ENCODE measurements at regions not wholly inside any gene's neighbourhood (a gene's known extent, or its start where the extent isn't known, plus 50 kb on each side); places are given as distances from the start of the nearest gene placed in this dataset.
"Not testable (repeated sequence)": the region's sequence is repeated elsewhere in the genome, so short reads cannot be mapped to it uniquely, and the experiment has no call there.

DNA sequence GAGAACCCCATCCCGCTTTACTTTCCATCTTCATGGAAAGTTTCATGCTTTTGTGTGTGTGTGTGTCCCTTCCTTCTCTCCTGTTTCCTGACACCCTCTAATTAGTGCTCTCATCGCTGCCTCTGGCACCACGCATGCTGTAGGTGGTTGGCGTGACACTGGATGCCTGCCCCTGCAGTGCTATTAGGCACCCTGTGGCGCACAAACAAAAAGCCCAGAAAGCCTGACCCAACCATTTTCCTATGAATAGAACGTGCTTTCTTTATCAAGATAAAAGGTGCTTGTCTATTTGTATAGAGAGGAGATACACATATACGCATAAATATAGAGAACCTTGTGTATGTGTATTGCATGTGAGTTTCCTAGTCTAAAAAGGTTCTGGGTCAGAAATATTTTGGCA is 120.8 kb upstream of the CDCA7L start:
- no peak for DNase-seq

DNA sequence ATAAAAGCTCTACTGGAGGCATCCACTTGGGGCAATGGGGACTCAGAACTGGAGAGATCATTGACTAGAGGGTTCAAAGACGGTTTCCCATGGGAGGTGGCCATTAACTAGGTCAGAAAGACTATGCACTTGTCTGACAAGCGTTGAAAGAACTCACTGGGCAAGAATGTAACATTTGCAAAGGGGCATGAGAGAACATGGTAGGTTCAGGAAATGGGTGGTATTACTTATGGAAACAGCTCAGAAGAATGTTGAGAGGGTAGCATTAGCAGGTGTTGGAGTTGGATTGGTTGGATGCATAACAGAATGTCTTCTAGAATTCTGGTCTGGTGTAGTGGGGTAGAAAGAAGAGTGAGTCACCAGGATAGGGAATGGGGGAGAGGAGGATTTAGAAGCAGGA is 119.1 kb upstream of the CDCA7L start:
- no peak for DNase-seq

DNA sequence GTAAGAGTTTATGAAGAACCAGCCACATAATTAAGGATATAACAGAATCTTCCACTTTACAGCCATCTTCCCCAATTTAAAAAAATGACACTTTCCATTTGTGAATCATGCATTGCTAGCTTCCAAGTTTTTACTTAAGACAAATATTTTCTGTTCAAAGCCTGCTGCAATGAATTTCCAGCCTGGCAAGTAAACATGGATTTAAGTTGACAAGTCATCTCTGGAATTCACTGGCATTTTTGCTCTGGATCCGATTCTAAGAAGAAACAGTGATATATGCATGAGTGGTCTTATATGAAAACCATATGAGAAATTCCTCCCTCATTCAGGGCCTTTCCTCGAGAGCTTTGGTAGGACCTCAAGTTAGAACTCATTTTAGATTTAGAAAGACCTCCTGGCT is 116.1 kb upstream of the CDCA7L start:
- no peak for DNase-seq

DNA sequence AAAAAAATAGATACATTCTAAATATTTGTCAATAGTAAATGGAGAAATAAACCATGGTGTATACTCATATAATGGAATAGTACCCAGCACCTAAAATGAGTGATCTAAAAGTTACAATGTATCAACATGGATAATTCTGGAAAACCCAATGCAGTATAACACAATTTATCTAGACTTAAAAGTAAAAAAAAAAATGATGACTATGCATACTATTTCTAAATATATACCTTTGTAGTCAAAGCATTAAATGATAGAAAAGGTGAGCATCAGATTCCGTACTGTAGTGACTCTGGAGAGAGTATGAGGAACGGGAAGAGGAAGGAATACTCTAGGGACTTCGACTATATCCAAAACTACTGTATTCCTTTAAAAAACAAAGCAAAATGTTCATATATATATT is 115.2 kb upstream of the CDCA7L start:
- no peak for DNase-seq

DNA sequence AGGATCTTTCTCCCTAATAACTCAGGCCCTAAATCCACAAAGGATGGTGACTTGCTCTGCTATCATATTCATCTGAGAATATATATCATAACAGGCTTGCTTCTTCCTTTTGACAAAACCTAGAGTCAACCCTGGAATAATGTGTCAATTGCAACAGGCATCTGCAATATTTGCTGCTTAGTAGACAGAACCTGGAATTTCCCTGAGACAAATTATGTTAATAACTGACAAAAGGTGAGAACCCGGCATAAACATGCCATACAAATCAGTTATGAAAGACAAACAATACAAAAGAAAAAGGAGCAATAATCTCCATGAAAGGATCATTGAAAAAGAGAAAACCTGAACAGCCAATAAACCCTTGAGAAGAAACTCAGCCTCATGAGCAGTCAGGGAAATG is 114.5 kb upstream of the CDCA7L start:
- DNase-seq = no peak

DNA sequence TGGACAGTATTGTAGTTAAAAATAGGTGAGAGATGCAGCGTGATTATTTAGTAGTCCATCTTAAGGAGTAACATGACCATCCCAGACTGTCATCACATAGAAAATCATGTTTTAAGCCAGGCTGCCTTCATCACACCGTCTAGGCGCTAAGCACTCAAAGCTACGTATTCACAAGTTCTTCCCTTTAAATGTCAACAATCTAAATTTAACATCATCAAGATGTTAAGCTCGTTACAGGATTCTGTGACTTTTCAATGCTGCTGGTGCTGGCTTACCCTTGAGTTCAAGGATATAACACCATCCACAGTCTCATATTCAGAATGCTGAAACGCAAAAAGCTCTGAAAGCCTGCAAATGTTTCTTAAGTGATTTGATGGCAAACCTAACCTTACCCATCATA is 109.5 kb upstream of the CDCA7L start:
- DNase-seq = no peak

DNA sequence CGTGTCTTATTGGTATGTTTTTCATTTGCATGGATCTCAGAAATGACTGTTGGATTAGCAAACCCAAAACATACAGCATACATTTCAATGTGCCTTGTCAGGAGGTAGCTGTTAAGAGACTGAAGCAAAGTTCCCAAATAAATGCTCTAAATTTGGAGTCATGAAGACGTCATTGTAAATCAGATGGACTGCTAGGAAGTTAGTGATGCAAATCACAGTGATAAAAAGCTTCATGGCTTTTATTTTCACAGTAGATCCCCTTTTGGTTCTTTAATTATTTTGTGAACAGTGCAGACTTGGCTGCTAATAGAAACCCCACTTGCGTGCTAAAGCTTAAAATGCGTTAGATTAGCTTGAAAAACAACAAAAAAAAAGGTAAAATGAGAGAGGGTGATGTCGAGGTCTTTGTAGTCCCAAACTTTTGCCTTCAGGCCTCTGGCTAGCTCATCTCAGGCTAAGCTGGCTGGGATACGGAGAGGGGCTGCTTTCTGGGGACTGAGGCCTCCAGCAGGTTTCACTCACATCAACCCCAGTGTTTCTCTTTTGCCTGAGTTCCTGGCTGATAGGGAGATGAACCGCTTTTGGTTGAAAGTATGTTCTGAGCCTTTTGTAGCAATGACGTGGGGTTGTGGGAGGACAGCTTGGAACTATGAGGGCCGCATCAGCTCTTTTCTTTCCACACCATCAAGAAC is 107.1 kb upstream of the CDCA7L start:
- DNase-seq = no peak

DNA sequence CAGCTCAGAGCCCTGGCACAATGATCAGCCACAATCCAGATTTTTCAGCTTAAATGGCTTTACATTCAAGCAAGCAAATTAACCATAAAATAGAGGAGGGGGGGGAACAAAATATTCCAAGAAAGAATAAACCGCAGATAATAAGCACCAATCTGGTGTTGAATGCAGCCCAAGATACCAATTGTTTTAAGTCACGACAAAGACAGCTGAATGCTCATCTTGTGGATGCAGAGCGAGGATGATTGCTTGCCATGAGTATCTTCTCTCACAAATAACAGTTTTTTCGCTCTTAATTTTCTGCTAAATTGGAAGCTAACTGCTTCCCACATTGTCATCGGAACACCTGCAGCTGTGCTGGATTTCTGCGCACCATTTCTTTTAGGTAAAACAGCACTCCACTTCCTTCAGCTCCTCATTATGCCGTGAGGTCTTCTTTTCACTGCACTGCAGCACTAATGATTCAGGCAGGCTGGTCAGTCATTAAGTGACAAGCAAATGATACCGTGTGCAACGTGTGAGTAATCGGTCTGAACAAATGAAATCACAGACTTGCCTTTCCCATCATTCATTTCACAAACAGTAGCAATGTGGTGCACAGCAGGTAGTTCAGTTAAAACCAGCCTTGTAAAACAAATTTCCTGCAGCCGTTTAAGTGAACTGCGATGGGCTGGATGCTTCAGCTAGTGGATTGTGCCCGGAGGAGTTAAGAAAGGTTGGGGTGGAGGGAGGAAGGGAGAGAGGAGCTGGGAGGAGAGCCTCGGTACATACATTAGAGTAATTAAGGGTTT is 106.4 kb upstream of the CDCA7L start:
- no peak for DNase-seq

DNA sequence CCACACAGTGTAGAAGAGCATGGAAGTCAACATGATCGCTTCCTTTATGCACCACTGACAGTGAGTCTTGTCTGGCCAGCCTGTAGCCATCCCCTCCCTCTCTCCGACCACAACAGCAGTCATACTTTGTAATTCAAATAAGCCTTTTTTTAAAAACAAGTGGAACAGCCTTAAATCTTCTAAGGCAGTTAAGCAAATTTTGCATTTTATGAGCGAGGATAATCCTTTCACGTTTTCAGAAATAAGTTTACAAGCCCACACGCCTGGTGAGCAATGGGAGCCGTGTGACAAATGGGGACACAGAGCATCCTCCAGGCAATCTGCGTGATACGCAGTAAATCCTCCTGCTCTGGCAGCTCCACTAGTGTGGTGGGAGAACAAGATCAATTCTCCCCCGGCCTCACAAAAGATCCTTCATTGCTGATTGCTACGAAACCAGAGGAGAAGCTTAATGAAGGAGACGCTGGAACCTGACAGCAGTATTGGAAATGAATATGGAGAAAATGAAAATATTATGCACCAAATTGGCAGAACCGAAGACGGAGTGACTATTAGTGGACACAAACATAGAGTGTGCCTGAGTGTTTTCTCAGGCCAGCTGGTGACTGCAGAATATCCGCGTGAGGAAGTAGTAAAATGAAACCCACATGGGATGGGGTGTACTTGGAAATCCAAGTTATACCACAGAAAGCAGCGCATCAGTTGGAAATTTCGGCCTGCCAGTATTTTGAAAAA is 104.2 kb upstream of the CDCA7L start:
- no peak for DNase-seq

DNA sequence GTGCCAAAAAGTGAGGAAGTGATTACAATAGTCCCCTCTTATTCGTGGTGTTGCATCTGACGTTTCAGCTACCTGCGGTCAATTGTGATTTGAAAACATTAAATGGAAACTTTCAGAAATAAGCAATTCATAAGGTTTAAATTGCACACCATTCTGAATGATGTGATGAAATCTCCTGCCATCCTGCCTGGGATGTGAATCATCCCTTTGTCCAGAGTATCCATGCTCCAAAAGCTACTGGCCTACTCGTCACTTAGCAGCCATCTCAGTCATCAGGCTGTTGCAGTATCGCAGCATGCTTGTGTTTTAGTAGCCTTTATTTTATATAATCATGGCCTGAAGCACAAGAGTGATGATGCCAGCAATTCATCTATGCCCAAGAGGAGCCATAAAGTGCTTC is 97.7 kb upstream of the CDCA7L start:
- DNase-seq = no peak

DNA sequence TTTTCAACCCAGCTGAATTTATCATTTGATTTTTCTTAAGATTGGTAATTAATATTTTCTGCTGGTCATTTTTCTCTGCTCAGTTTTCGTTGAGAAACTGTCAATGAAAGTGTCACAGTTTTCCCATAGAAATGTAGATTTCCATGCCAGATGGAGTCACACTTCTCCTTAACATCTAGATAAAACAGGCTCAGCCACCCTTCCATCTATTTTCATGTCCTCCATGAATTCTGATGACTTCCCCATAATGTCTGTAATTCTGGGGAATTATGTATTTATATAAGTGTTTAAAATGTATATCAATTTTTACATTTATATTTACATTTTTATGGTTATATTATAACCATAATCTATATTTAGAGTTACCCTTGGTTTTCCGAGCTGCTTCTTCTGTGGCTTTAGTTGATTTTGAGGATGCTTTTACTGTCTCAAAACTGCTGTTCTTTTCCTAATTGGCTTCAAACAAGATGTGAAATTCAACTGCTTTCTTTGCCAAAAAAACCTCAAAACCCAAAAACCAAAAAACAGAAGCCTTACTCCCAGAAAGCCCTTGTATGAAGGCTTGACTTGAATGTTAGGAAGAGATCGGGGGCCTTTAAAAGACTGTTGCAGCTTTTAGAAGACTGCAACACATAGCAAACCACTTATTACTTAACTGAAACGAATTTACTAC is 95.4 kb upstream of the CDCA7L start:
- no peak for DNase-seq

DNA sequence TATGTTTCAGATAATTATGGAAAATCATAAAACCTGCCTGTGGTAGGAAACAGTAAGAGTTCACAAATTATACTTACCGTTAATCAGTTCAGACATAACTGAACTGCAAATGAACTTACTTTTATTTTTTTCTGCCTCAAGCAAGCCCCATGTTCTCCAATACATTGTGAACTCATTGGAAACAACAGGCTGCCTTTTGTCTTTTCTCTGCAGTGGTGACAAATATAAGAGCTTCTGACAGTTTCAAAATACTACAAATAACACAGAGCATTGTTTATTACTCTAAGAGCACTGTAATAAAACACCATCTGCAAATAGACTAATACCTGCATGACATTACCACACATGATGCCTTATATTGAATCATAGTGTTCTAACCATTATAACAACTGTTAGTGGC is 94.0 kb upstream of the CDCA7L start:
- DNase-seq = no peak

DNA sequence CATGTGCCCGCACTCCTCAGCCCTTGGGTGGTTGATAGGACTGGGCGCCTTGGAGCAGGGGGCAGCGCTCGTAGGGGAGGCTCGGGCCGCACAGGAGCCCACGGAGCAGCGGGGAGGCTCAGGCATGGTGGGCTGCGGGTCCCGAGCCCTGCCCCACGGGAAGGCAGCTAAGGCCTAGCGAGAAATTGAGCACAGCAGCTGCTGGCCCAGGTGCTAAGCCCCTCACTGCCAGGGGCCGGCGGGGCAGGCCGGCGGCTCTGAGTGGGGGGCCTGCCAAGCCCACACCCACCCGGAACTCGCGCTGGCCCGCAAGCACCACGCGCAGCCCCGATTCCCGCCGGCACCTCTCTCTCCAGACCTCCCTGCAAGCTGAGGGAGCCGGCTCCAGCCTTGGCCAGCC is 86.7 kb upstream of the CDCA7L start:
- not testable (repeated sequence) for DNase-seq

DNA sequence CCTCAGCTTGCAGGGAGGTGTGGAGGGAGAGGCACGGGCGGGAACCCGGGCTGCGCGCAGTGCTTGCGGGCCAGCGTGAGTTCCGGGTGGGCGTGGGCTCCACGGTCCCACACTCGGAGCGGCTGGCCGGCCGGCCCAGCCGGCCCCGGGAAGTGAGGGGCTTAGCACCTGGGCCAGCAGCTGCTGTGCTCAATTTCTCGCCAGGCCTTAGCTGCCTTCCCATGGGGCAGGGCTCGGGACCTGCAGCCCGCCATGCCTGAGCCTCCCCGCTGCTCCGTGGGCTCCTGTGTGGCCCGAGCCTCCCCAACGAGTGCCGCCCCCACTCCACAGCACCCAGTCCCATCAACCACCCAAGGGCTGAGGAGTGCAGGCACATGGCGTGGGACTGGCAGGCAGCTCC is 83.0 kb upstream of the CDCA7L start:
- not testable (repeated sequence) for DNase-seq

DNA sequence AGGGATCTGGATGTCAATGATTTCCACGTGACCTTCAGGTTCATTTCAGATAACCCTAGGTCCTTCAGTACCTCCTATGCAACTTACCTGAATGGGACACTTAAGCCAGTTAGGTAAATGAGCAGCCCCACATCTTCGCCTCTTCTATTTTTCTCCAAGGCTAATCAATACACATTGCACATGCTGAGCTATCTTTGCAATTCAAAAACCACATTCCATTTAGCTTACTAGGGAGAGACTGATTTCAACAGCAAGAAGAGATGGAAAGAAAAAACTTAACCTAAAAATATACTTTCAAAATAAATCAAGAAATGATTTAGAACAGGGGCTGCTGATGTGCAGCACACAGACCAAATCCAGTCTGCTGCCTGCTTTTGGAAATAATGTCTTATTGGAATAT is 81.8 kb upstream of the CDCA7L start:
- DNase-seq = no peak

DNA sequence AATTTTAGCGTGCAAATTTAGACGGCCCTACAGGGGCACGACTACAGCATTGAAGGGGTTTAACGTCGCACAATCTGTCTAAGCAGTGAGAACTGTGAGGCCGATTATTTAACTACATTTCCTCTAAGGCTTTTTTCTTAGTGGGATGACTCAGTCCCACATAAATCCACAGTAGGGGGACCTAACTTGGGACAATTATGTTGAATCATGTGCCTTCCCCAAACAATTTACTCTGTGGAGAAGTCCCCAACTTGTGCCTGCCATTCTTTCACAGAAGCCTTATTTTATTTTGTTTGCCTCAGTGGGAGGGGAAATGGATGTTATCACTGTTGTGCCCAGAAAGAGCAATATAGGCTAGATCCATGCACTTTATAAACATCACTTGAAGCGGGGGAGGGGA is 80.3 kb upstream of the CDCA7L start:
- DNase-seq = no peak

DNA sequence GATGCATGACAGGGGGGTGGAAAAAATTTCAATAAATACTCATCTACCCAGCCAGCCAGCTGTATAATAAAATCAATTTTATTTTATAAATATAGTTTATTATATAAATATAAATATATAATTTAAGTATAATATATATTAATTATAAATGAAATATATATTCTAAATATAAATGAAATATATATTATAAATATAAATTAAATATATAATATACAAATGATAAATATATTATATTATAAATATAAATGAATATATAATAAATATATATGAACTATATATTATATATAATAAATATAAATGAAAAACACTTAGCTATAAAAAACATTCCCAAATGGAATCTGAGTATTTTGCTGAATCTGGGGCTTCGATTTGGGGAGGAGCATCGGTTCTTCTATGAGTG is 79.4 kb upstream of the CDCA7L start:
- no peak for DNase-seq

DNA sequence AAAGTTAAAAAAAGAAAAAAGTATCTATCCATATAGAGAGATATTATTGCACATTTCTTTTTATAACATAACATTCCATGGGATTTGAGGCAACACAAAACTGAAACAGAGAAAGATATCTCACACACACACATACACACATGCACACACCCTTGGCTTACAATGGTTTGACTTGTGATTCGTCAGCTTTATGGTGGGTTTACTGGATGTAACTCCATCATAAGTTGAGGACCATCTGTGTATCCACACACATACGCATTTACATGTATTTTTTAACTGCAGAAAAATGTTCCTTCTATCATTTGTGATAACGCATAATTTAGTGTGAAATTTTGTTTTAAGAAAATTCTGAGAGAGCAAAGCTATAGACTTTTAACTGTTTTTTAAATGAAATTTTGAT is 74.2 kb upstream of the CDCA7L start:
- DNase-seq = no peak

DNA sequence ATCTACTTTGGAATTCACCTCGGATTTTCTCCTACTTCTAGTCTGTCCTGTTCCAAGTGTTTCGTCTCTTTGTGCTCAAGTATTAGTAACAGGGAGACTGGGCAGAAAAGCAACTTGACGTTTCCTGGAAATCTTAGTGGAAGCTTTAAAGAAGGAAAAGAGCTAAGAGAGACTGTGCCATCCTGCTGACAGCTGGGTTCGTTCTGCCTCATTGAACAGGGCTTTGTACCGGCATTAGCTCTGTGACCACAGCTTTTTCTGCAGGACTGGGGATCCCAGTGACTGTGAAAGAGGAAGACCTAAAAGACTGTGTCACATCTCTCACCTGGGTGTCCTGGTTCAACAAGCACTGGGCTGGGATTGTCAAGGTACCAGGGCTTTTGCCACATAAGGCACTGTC is 70.8 kb upstream of the CDCA7L start:
- DNase-seq = no peak

DNA sequence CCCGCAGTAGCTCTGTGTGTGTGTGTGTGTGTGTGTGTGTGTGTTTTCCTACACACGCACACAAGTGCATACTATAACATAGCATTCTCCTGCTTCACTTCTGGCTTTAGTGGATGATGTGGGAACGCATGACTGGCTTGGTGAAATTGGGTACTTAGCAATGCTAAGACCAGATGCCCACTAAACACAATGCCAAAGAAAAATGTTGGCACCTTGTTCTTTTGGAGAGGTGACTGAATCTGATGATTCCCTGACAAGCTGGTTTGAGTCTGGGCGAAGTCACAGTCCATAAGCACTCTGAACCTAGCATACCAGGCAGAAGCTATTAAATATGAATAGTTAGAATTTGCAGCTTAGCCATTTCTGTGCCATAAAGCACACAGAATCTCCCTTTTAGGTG is 68.0 kb upstream of the CDCA7L start:
- no peak for DNase-seq

DNA sequence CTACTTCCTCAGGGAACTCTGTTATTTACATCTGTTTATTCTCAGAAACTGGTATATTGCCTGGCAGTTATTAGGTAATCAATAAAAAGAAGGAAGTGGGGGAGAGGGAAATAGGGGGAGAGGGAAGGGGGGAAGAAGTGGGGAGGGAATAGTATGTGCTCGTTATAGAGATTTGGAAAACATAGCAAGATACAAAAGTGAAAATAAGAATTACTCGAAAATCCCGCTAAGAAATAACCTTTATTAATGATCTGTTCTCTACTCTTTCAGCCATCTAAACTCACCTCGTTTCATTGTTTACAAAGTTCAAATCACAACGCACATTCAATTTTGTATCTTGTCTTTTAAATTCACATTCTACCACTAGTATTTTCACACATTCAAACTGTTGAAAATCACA is 63.0 kb upstream of the CDCA7L start:
- no peak for DNase-seq

DNA sequence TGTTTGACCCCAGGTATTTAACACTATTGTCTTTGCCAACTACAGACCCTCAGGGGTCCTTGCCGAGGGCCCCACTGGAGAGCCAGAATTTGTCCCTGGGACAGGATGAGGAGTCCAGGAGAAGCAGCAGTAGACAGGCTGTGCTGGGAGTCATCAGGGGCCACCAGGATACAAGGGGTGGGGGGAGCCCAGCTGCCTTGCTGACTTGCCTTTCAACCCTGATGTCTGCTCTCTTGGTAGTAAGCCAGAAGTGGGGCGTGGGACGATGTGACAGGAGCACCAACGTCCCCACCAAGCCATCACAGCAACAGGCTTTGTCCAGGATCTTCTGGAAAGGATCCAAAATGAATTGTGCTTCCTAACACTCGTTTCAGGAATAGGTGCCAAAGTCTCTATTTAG is 62.4 kb upstream of the CDCA7L start:
- no peak for DNase-seq

DNA sequence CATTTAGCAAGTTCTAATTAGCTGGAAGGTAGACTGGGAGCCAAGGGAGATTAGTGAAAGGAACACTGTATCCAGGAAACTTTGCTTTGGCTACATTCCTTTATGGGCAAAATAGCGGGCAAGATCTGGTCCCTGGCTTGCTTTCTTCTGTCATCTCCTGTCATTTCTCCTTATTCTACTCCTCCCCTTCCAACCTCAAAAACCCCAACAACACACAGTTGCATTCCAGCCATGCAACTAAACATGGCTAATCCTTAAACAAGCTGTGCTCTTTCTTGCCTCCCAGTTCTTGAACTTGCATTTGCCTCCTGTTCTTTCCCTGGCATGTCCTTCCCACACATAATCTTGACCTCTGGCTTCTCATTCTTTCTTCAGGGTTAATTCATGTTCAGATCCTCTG is 59.5 kb upstream of the CDCA7L start:
- DNase-seq = no peak

DNA sequence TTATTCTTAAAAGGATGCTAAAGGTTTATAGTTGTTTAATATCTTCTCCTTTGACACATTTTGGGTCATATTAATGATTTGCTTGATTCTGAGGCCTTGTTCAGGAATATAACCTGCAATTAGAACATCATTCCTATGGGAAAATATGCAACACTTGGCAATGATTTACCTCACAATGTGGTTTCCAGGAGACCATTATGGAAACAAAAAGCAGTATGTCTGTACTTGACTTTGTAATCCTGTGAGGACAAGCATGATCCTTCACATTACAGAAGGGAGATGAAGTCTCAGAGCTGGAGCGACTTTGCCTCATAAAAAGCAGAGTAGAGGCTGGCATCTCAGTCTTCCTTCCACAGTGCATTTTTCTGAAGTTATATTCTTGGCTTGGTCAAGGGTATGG is 57.0 kb upstream of the CDCA7L start:
- DNase-seq = no peak
